Cardiac fibroblast (primary cell): ENCODE measurements at regions not wholly inside any gene's neighbourhood (a gene's known extent, or its start where the extent isn't known, plus 50 kb on each side); places are given as distances from the start of the nearest gene placed in this dataset.
"Not testable (repeated sequence)": the region's sequence is repeated elsewhere in the genome, so short reads cannot be mapped to it uniquely, and the experiment has no call there.

Source experiments
- DNase-seq, 2 donors: peaks; one replicate each; pipeline versions ENCODE4 v3.0.0 to v3.0.0-alpha.2; 2010; ENCODE audit warnings: low read depth in 2 of 2
- H3K4me3 ChIP-seq, 2 donors: replicated peaks in 1 of 2; 1 replicate in 1 of 2; 2 replicates in 1 of 2; pipeline ENCODE4 v1.5.1; 2011; ENCODE audit warnings: low read depth in 2 of 2, low read length in 2 of 2, mild to moderate bottlenecking in 2 of 2, moderate library complexity in 1 of 2
- CTCF ChIP-seq: IDR thresholded peaks from one replicate; pipeline ENCODE4 v1.5.1; 2011; ENCODE audit warnings: low read depth, mild to moderate bottlenecking, low read length, inconsistent platforms

- DNase-seq: no peak
- no peak for TF ChIP-seq CTCF
- H3K4me3 ChIP-seq: no peak overlapping the region
Measured at GRCh38 chr12:83896416-83896815, 1016.2 kb downstream of the SLC6A15 start.

- TF ChIP-seq CTCF: no peak
- no peak overlapping the region for H3K4me3 ChIP-seq
- DNase-seq: no peak
Measured at GRCh38 chr12:83893101-83893500, 1019.5 kb downstream of the SLC6A15 start.

DNA sequence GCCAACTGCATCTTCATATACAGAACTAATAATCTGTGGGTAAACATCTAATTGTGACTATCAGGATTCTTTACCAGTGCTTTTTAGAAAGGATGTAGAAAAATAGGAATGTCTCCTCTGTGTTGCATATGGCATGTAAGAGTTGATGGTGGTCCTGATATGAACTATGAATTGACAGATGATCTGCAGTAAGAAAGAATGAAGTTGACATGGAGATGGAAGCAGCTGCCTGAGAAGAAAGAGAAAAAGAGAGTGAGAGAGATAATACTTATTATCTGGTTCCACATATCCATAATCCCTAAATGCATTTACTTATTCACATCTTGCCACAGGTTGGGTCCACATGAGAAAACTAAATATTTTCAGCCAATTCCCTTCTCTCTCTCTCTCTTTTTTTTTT is 1022.9 kb downstream of the SLC6A15 start:
- TF ChIP-seq CTCF: no peak
- no peak for DNase-seq
- H3K4me3 ChIP-seq: no peak overlapping the region

DNA sequence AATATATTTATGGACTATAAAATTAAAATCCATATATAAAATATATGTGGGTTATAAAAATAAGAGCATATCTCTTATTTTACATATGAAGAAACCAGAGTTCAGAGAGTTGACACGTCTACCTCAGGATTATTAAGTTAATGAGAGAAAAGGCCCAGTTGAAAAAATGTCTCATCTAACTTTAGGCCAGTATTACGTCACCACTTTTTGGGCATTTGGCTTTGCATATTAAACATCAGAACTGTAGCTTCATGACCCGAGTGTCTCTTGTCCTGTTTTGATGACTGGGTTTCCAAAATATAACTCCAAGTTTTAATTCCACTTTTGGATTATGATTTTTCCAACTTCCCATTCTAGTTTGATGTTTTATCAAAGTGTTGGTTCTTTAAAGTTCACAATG is 1026.1 kb downstream of the SLC6A15 start:
- no peak overlapping the region for H3K4me3 ChIP-seq
- no peak for TF ChIP-seq CTCF
- no peak for DNase-seq

DNA sequence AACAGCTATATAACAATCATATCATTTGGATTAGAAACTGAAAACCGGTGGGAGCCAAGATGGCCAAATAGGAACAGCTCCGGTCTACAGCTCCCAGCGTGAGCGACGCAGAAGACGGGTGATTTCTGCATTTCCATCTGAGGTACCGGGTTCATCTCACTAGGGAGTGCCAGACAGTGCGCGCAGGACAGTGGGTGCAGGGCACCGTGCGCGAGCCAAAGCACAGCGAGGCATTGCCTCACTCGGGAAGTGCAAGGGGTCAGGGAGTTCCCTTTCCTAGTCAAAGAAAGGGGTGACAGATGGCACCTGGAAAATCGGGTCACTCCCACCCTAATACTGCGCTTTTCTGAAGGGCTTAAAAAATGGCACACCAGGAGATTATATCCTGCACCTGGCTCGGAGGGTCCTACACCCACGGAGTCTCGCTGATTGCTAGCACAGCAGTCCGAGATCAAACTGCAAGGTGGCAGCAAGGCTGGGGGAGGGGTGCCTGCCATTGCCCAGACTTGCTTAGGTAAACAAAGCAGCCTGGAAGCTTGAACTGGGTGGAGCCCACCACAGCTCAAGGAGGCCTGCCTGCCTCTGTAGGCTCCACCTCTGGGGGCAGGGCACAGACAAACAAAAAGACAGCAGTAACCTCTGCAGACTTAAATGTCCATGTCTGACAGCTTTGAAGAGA is 1041.5 kb downstream of the SLC6A15 start:
- not testable (repeated sequence) for H3K4me3 ChIP-seq, DNase-seq

GRCh38 chr12:83866477-83866876 is 1046.1 kb downstream of the SLC6A15 start:
- H3K4me3 ChIP-seq: no peak overlapping the region
- no peak for DNase-seq
- no peak for TF ChIP-seq CTCF

DNA sequence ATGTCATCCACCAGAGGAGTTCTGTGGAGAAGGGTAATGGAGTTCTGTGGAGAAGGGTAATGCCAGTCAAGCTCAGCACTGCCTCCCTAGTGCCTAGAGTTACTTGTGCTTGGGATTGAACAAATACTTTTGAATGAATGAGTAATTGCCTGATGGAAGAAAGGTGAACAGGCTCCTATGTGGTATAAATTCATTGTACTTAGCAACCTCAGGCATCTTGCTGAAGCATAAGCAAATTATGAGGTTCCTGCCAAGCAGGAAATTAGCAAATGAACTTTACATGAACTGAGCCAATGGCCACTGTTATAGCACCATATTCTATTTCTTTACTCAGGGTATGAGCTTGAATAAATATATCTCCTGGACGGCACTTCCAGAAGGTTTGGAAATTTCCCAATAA is 1047.2 kb downstream of the SLC6A15 start:
- DNase-seq: no peak
- no peak for TF ChIP-seq CTCF
- H3K4me3 ChIP-seq: no peak overlapping the region
